NT2/D1 (cell line): ENCODE measurements at regions not wholly inside any gene's neighbourhood (a gene's known extent, or its start where the extent isn't known, plus 50 kb on each side); places are given as distances from the start of the nearest gene placed in this dataset.
"Not testable (repeated sequence)": the region's sequence is repeated elsewhere in the genome, so short reads cannot be mapped to it uniquely, and the experiment has no call there.

Source experiments
- DNase-seq: peaks from one replicate; pipeline ENCODE4 v3.0.0-alpha.2; 2011; ENCODE audit warnings: low read depth, low spot score
- H3K27me3 ChIP-seq: 2 replicates; pipeline ENCODE4 v1.6.0; 2011; ENCODE audit warnings: mild to moderate bottlenecking; ENCODE audit not compliant: insufficient read length, insufficient read depth
- H3K36me3 ChIP-seq: 2 replicates; pipeline ENCODE4 v1.6.1; 2011; ENCODE audit warnings: mild to moderate bottlenecking, low read length, mixed read lengths; ENCODE audit not compliant: insufficient read depth, insufficient read length
- H3K4me1 ChIP-seq: 2 replicates; pipeline ENCODE4 v1.5.1; 2011; ENCODE audit not compliant: insufficient read depth, insufficient read length
- H3K4me3 ChIP-seq: 2 replicates; pipeline ENCODE4 v1.5.1; 2011; ENCODE audit warnings: low read depth; ENCODE audit not compliant: insufficient read length
- H3K9ac ChIP-seq: 2 replicates; pipeline ENCODE4 v1.6.0; 2011; ENCODE audit warnings: low read depth; ENCODE audit not compliant: insufficient read length
- H3K9me3 ChIP-seq: 2 replicates; pipeline ENCODE4 v1.5.1; 2011; ENCODE audit warnings: mild to moderate bottlenecking, low read length; ENCODE audit not compliant: insufficient read depth
- SUZ12 ChIP-seq: IDR thresholded peaks from 2 replicates; pipeline ENCODE4 v1.6.1; 2011; ENCODE audit not compliant: insufficient read length, insufficient read depth; ENCODE audit errors: extremely low read depth
- YY1 ChIP-seq: IDR thresholded peaks from 2 replicates; pipeline ENCODE4 v1.6.1; 2011; ENCODE audit not compliant: insufficient read length, insufficient read depth
- ZNF274 ChIP-seq: IDR thresholded peaks from 2 replicates; pipeline ENCODE4 v1.6.1; 2011; ENCODE audit warnings: mild to moderate bottlenecking, low read depth, low read length

DNA sequence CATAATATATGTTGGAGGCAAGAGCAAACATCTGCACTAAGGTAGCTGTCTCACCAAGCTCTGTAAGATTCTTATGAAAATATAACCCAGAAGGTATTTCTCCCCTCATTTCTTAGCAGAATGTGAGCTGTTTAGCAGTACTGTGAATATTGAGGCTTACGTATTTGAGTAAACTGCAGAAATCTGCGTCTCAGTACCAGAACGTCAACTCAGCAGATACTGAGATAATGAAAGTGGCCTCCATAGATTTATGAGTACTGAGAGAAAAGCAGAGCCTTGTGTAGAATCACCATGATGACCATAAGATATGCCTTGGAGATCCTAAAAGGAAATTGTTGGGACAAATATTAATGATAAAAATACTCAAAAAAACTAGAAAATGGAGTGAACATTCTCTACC is 296.7 kb upstream of the TECRL start:
- Histone ChIP-seq H3K9ac (no peak overlapping the region), H3K27me3 (no peaks in the 10 kb centered on the region), H3K36me3 (no peaks in the 10 kb centered on the region), H3K4me3 (no peak overlapping the region), H3K9me3 (no peaks in the 10 kb centered on the region), H3K4me1 (no peaks in the 10 kb centered on the region)
- no peak for DNase-seq
- TF ChIP-seq ZNF274 (no peak), SUZ12 (no peak)

DNA sequence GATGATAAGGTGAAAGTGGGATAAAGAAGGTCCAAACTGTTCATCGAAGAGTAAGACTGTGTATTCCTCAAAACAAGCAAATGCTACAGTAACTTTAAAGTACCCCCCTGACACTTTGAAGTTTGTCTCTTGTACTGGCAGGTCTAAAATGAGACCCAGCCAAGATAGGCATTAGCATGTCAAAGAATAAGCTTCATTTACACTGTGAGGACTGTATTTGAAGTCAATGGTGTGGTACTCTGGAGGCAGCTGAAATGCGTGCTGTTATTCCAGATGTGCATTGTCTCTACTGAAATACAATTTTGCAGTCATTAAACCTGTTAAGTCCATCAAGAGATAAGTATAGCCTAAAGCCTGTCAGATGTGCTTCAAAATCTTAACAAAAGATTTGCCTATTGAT is 288.9 kb upstream of the TECRL start:
- no peak overlapping the region for H3K9ac ChIP-seq
- H3K4me1 ChIP-seq, result no peaks in the 10 kb centered on the region
- H3K9me3 ChIP-seq, result no peaks in the 10 kb centered on the region
- DNase-seq, result no peak
- no peaks in the 10 kb centered on the region for H3K36me3 ChIP-seq
- H3K4me3 ChIP-seq, result no peak overlapping the region
- H3K27me3 ChIP-seq, result no peaks in the 10 kb centered on the region
- no peak for TF ChIP-seq SUZ12
- TF ChIP-seq YY1, result no peak
- TF ChIP-seq ZNF274, result no peak

DNA sequence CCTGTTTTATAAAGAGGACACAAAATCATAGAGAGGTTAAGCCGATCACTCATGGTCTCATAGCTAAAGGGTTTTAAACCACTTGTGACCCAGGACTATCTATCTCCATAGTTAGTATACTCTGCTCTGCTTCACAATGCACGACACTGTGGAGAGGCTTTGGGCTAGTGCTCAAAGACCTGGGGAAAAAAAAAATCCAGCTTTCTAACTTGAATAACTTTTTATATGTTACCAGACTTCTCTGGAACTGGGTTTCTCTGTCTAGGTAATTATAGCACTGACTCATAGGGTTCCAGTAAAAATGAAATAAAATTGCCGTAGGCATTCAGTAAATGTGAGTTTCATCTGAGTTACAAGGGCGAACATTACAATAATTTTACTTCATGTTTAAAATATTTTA is 273.7 kb upstream of the TECRL start:
- Histone ChIP-seq H3K9ac (no peak overlapping the region), H3K27me3 (no peaks in the 10 kb centered on the region), H3K4me1 (no peaks in the 10 kb centered on the region), H3K4me3 (no peak overlapping the region), H3K9me3 (no peaks in the 10 kb centered on the region; the same call in 1 of the 2 replicates), H3K36me3 (no peaks in the 10 kb centered on the region)
- no peak for TF ChIP-seq SUZ12
- no peak for TF ChIP-seq YY1
- TF ChIP-seq ZNF274, result no peak
- DNase-seq, result no peak

DNA sequence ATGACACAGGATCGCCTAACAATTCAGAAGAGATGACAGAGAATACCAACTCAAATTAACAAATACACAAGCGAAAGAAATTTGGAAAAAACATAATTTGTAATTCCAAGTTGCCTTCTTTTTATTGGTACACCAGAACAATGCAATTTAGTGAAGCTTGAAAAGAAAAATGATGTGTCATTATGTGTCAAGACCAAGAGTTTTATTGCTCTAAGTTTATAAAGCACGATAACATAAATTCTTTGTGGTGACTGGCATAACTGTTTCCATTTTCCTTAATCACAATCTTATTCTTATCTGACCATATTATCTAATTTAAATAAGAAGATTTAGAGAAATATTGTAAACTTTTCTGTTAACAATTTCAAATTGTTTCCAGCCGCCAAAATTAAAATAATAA is 273.2 kb upstream of the TECRL start:
- Histone ChIP-seq H3K4me3 (no peak overlapping the region), H3K4me1 (no peaks in the 10 kb centered on the region), H3K27me3 (no peaks in the 10 kb centered on the region), H3K9me3 (no peaks in the 10 kb centered on the region; the same call in 1 of the 2 replicates), H3K36me3 (no peaks in the 10 kb centered on the region), H3K9ac (no peak overlapping the region)
- no peak for DNase-seq
- TF ChIP-seq YY1 (no peak), SUZ12 (no peak), ZNF274 (no peak)

DNA sequence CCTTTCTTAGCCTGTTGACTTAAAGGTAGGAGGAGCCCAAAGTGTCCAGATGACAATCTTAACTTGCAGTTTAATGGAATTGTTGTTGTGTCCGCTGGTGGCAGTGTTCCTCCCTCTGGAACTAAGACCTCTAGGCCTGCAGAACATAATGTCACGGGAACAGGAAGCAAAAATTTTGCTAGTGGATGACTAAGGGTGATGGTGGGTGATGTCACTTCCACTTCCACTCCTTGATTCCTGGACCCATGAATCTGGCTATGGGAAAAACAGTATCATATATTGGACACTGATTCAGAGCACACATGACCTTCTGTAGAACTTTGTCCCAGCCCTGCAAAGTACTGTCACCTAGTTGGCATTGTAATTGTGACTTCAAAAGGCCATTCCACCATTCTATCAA is 263.9 kb upstream of the TECRL start:
- DNase-seq, result not testable (repeated sequence)

DNA sequence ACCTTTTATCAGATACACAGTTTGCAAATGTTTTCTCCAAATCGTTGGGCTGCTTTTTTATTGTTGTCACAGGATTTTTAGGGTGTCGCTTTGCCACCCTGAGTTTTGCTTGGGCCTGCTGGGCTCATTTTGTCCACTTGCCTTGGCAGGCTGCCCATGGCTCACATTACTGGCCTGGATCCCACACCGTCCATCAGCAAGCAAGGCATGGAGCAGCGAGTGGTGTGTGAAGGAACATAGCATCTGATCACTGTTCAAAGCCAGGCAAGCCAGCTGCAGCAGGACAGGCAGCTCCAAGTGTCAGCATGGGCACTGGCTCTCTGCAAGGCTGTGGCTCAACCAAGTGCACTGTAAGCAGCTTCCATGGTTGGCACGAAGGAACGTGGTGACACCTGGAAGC is 261.4 kb upstream of the TECRL start:
- no peaks in the 10 kb centered on the region for H3K27me3 ChIP-seq
- H3K9ac ChIP-seq, result no peak overlapping the region
- no peaks in the 10 kb centered on the region for H3K9me3 ChIP-seq
- no peak overlapping the region for H3K4me3 ChIP-seq
- H3K36me3 ChIP-seq, result no peaks in the 10 kb centered on the region
- no peak for TF ChIP-seq YY1
- TF ChIP-seq ZNF274, result no peak
- TF ChIP-seq SUZ12, result no peak
- no peaks in the 10 kb centered on the region for H3K4me1 ChIP-seq
- no peak for DNase-seq

More for the DNA sequence above, 263.9 kb upstream of the TECRL start:
- H3K4me1 ChIP-seq, H3K4me3 ChIP-seq, H3K9ac ChIP-seq, H3K9me3 ChIP-seq, H3K27me3 ChIP-seq, H3K36me3 ChIP-seq: not testable (repeated sequence)

DNA sequence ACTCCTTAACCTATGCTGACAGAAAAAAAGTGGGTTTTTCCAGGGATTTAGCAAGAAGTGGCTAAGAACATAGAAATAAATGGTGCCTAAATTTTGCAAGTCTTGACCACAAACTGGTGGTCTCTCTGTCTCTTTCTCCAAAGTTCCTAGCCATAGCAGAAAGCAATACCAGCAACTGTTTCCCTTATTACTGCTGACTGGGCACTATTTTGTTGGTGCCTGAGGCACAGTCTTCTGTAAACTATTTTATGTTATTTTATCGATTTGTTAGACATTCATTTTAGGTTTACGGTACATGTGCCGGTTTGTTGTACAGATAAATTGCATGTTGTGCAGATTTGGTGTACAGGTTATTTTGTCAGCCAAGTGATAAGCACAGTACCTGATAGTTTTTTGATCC is 234.6 kb upstream of the TECRL start:
- Histone ChIP-seq H3K9me3 (no peaks in the 10 kb centered on the region), H3K4me3 (no peak overlapping the region), H3K9ac (no peak overlapping the region), H3K4me1 (no peaks in the 10 kb centered on the region), H3K27me3 (no peaks in the 10 kb centered on the region), H3K36me3 (no peaks in the 10 kb centered on the region)
- no peak for TF ChIP-seq ZNF274
- no peak for TF ChIP-seq SUZ12
- no peak for TF ChIP-seq YY1
- DNase-seq, result no peak

DNA sequence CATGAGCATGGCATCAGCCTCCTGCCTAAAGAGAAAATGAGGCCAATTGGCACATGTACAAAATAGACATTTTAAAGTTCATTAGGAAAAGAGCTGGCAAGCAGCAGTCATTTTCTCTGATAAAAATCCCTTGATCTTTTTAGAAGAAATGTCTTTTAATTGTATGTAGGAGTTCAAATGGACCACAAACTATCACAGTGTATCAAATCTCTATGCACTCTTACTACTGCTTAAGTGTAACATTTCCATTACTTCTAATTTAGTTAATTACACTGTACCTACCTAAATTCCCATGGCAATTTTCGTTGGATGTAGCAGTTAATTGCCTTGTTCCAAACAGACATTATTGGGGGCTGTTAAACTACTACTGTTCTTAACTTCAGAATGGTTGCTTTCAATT is 233.7 kb upstream of the TECRL start:
- TF ChIP-seq SUZ12 (no peak), YY1 (no peak), ZNF274 (no peak)
- no peaks in the 10 kb centered on the region for H3K4me1 ChIP-seq
- no peaks in the 10 kb centered on the region for H3K36me3 ChIP-seq
- no peak for DNase-seq
- H3K9me3 ChIP-seq, result no peaks in the 10 kb centered on the region
- no peak overlapping the region for H3K4me3 ChIP-seq
- H3K27me3 ChIP-seq, result no peaks in the 10 kb centered on the region
- no peak overlapping the region for H3K9ac ChIP-seq

DNA sequence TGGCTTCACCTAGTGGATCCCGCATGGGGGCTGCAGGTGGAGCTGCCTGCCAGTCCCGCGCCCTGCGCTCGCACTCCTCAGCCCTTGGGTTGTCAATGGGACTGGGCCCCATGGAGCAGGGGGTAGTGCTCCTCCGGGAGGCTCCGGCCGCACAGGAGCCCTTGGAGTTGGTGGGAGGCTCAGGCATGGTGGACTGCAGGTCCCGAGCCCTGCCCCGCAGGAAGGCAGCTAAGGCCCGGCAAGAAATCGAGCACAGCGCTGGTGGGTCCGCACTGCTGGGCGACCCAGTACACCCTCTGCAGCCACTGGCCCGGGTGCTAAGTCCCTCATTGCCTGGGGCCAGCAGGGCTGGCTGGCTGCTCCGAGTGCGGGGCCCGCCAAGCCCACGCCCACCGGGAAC is 231.2 kb upstream of the TECRL start:
- not testable (repeated sequence) for DNase-seq, H3K36me3 ChIP-seq, H3K27me3 ChIP-seq, H3K9me3 ChIP-seq, H3K4me1 ChIP-seq, H3K9ac ChIP-seq, H3K4me3 ChIP-seq
